GM10248 (cell line): ENCODE measurements at regions not wholly inside any gene's neighbourhood (a gene's known extent, or its start where the extent isn't known, plus 50 kb on each side); places are given as distances from the start of the nearest gene placed in this dataset.
A peak's percentile ranks its signal among the peaks of the same experiment; 100 is the strongest.
"Not testable (repeated sequence)": the region's sequence is repeated elsewhere in the genome, so short reads cannot be mapped to it uniquely, and the experiment has no call there.

Experiments
- CTCF ChIA-PET: fragments of 300-600 bp; sonication (Branson Sonifier 250); formaldehyde crosslinking; extraction: SDS; loops from one replicate; lab custom pipeline; 2021; ENCODE audit warnings: antibody characterized with exemption; lab: Yijun Ruan, JAX
- POLR2A ChIA-PET: fragments of 350-650 bp; sonication (Branson Sonifier 250); formaldehyde crosslinking; extraction: SDS; loops from one replicate; lab custom pipeline; 2020; ENCODE audit warnings: antibody characterized with exemption; lab: Yijun Ruan, JAX
- DNase-seq: peaks from one replicate; pipeline ENCODE4 v3.0.0; 2012; ENCODE audit errors: extremely low spot score
- CTCF ChIP-seq: IDR thresholded peaks from 2 replicates; pipeline ENCODE4 v1.5.1; 2012; ENCODE audit warnings: mild to moderate bottlenecking, low read depth; ENCODE audit errors: extremely low read depth, missing control alignments, control extremely low read depth

- no peak for DNase-seq
- POLR2A ChIA-PET: no interaction called here
- CTCF ChIA-PET: interaction anchor here (1.5 to 2.4 kb wide), 2 partner anchors 12 to 77 kb away, joined by 4 to 10 read pairs; no protein-coding TSS in a partner anchor
- TF ChIP-seq CTCF: no peak
These were observed 114.8 kb downstream of the C16orf95 start for GRCh38 chr16:87202346-87202745.

GRCh38 chr16:87203060-87203656, 114.0 kb downstream of the C16orf95 start:
- ChIA-PET CTCF (interaction anchor here (1.0 to 2.4 kb wide), 4 partner anchors 11 to 650 kb away, joined by 3 to 10 read pairs (median 4); no protein-coding TSS in a partner anchor), POLR2A (no interaction called here)
- peak; percentile 75 for DNase-seq
- peak; percentile 75 for TF ChIP-seq CTCF

GRCh38 chr16:87206646-87207451, 110.3 kb downstream of the C16orf95 start:
- POLR2A ChIA-PET: no interaction called here
- no peak for DNase-seq
- no peak for TF ChIP-seq CTCF
- CTCF ChIA-PET: no interaction called here

- CTCF ChIA-PET: no interaction called here
- POLR2A ChIA-PET: no interaction called here
- DNase-seq: no peak
- TF ChIP-seq CTCF: no peak
These were observed 109.7 kb downstream of the C16orf95 start for GRCh38 chr16:87207509-87207908.

GRCh38 chr16:87207965-87208364, 109.2 kb downstream of the C16orf95 start:
- POLR2A ChIA-PET: no interaction called here
- no peak for DNase-seq
- no peak for TF ChIP-seq CTCF
- CTCF ChIA-PET: no interaction called here

- CTCF ChIA-PET, DNase-seq, POLR2A ChIA-PET: not testable (repeated sequence)
These were observed 108.2 kb downstream of the C16orf95 start for GRCh38 chr16:87208968-87209367.
